ENCODE measurements at regions not wholly inside any gene's neighbourhood (a gene's known extent, or its start where the extent isn't known, plus 50 kb on each side); places are given as distances from the start of the nearest gene placed in this dataset.
"Not testable (repeated sequence)": the region's sequence is repeated elsewhere in the genome, so short reads cannot be mapped to it uniquely, and the experiment has no call there.

DNA sequence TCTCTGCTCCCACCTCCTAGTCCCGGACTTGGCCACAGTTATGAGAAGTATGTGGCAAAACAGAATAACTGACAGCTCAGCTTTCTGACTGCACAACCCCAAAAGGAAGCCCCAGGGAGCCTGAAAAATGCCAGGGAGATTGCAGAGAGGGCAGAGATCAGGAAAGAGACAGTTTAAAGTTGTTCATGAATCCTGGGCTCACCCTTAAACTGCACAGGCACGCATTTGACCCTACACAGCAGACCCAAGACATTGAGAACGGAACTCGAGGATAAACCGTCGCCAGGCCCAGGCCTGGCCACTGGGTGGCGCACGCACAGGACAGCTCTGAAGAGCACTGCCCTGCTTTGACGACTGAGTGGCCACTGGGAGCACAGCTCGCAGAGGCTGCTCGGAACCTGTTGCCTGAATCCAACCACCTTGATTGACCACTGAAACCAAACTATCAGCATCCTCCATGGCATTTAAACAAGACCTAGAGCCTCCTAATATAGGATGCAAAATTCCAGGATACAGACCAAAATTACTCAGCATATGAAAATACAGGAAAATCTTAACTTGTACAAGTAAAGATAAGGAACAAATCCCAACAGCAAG is 114.0 kb downstream of the C16orf95 start:
- Histone ChIP-seq H3K27ac (peak overlapping the region; percentile 56 to 79), H3K4me3 (no peak overlapping the region)
- DNase-seq (ENCODE audit: low spot score): no peak
- TF ChIP-seq, protein P1, sequence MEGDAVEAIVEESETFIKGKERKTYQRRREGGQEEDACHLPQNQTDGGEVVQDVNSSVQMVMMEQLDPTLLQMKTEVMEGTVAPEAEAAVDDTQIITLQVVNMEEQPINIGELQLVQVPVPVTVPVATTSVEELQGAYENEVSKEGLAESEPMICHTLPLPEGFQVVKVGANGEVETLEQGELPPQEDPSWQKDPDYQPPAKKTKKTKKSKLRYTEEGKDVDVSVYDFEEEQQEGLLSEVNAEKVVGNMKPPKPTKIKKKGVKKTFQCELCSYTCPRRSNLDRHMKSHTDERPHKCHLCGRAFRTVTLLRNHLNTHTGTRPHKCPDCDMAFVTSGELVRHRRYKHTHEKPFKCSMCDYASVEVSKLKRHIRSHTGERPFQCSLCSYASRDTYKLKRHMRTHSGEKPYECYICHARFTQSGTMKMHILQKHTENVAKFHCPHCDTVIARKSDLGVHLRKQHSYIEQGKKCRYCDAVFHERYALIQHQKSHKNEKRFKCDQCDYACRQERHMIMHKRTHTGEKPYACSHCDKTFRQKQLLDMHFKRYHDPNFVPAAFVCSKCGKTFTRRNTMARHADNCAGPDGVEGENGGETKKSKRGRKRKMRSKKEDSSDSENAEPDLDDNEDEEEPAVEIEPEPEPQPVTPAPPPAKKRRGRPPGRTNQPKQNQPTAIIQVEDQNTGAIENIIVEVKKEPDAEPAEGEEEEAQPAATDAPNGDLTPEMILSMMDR (IDR thresholded peaks at IDR 0.05): peak; percentile 82

DNA sequence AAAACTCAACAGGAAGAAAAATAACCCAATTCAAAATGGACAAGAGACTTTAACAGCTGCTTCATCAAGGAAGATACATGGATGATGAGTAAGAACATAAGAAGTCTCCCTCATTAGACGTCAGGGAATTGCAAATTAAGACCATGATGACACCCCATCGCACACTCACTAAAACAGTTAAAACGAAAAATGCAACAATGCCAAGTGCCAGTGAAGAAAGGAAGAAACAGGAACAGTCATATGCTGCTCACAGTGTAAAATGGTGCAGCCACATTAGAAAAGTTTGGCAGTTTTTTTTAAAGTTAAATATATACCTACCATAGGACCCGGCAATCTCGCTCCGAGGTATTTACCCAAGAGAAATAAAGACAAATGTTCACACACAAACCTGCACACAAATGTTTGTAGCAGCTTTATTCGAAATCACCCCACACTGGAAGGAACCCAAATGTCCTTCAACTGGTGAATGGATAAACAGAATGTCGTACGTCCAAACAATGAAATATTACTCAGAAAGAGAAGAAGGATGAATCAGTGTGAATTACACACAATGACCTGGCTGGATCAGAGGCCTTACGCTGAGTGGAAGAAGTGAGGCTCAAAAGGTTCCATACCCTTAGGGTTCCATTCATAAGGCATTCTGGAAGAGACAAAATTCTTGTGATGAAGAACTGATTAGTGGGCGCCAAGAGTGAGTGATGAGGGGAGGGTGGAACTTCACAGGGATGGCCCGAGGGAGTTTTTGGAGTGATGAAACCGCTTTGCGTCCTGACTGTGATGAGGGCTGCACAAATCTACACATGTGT is 110.3 kb downstream of the C16orf95 start:
- TF ChIP-seq, protein P1 (IDR thresholded peaks at IDR 0.05): no peak
- Histone ChIP-seq H3K4me3 (no peak overlapping the region), H3K27ac (peak overlapping the region in 1 of 2 donors; percentile 64)
- no peak for DNase-seq (ENCODE audit: low spot score)

DNA sequence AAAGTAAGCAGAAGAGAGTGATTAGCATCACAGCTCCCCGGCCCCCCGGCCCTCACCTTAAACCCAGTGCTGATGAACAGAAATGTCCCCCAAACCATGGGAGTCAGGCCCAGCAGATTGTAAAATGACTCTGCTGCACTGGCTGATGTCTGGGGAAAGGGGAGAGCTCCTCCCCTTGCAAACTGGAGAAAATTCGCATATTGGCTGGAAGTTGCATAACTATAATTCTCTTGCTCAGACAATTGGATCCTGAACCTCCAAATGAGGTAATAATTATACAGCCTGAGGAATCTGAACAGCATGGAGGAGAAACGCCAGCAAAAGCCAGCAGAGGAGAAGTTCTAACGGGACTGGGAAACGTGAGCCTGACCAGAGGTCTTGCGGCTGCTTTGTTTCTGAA is 109.7 kb downstream of the C16orf95 start:
- Histone ChIP-seq H3K27ac (peak overlapping the region in 1 of 2 donors; percentile 64), H3K4me3 (no peak overlapping the region)
- TF ChIP-seq, protein P1 (IDR thresholded peaks at IDR 0.05): no peak
- no peak for DNase-seq (ENCODE audit: low spot score)

DNA sequence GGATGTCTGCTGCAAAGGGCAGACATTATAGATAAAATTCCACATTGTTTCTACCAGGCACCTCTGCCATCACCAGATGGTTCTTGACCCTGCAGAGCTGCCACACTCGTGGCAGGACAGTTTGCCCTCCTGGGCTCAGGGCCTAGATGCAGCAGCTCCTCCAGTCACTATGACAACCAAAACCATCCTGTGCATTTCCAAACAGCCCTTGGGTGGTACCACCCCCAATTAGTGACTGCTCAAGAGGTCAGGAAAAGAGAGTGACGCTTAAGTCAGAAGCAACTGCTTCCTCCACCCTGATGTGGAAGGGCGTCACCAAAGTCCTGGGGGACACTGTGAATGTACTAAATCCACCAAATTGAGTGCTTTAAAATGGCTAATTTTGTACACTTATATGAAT is 109.2 kb downstream of the C16orf95 start:
- peak overlapping the region in 1 of 2 donors; percentile 64 for H3K27ac ChIP-seq
- TF ChIP-seq, protein P1 (IDR thresholded peaks at IDR 0.05): no peak
- no peak for DNase-seq (ENCODE audit: low spot score)

DNA sequence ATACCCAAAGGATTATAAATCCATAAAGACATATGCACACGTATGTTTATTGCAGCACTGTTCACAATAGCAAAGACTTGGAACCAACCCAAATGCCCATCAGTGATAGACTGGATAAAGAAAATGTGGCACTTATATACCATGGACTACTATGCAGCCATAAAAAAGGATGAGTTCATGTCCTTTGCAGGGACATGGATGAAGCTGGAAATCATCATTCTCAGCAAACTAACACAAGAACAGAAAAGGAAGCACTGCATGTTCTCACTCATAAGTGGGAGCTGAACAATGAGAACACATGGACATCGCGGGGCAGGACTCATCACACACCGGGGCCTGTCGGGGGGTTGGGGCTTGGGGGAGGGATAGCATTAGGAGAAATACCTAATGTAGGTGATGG is 108.2 kb downstream of the C16orf95 start:
- H3K27ac ChIP-seq; H3K4me3 ChIP-seq; DNase-seq (ENCODE audit: low spot score): not testable (repeated sequence)

More for the DNA sequence above, 109.2 kb downstream of the C16orf95 start:
- no peak overlapping the region for H3K4me3 ChIP-seq

DNA sequence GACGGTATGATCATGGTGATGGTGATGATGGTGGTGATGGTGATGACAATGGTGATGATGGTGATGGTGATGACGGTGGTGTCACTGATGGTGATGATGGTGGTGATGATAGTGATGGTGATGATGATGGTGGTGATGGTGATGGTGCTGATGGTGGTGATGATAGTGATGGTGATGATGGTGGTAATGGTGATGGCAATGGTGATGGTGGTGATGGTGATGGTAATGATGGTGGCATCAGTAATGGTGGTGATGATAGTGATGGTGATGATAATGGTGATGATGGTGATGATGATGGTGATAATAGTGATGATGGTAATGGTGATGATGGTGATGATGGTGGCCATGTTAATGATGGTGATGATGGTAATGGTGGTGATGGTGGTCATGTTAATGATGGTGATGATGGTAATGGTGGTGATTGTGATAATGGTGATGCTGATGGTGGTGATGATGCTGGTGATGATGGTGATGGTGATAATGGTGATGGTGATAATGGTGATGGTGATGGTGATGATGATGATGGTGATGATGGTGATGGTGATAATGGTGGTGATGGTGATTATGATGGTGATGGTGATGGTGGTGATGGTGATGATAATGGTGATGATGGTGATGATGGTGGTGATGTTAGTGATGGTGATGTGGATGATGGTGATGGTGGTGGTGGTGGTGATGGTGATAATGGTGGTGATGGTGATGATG is 107.2 kb downstream of the C16orf95 start:
- TF ChIP-seq, protein P1 (IDR thresholded peaks at IDR 0.05): no peak
- no peak for DNase-seq (ENCODE audit: low spot score)
- H3K4me3 ChIP-seq: no peak overlapping the region
- no peak overlapping the region for H3K27ac ChIP-seq

DNA sequence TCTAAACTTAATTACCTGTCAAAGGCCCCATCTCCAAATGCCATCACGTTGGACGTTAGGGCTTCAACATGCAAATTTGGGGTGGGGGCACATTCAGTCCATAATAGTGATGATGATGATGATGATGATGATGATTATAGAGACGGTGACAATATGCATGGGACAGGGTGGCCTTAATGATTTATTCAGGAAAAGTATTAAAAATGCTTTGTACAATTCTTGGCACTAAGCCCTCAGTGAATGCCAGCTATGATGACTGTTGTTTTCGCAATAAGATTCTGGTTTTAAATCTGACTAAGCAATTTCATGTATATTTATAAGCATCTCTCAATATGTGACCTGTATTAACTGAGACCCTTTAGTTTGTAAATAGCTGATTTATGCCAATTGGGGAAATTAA is 106.3 kb downstream of the C16orf95 start:
- no peak overlapping the region for H3K4me3 ChIP-seq
- no peak for DNase-seq (ENCODE audit: low spot score)
- TF ChIP-seq, protein P1 (IDR thresholded peaks at IDR 0.05): no peak
- H3K27ac ChIP-seq: no peak overlapping the region

Measured in coronary artery (tissue), 2 donors.